ENCODE measurements at regions not wholly inside any gene's neighbourhood (a gene's known extent, or its start where the extent isn't known, plus 50 kb on each side); places are given as distances from the start of the nearest gene placed in this dataset.
A peak's percentile ranks its signal among the peaks of the same experiment; 100 is the strongest.
"Not testable (repeated sequence)": the region's sequence is repeated elsewhere in the genome, so short reads cannot be mapped to it uniquely, and the experiment has no call there.

DNA sequence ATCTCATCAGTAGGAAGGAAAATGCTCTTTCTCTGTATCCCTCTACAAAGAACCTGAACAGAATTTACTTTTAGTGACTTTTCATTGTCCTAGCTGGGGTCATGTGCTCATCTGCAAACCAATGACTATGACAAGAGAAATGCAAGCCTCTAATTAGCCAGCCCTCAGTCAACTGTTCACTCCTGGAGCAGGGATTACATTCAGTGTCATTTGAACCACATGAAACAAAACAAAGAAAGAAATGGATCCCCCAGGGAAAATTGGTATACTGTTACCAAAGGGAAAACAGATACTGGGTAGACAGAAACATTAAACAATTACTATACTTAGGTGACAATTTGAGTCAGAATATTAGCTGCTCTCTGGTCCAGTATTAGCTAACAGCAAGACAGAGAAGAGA is 173.6 kb downstream of the RCHY1 start:
- Histone ChIP-seq H3K4me1 (no peaks in the 10 kb centered on the region), H3K27ac (no peak overlapping the region), H3K9me3 (no peaks in the 10 kb centered on the region), H3K4me3 (no peak overlapping the region), H3K27me3 (no peaks in the 10 kb centered on the region), H3K36me3 (no peaks in the 10 kb centered on the region)
- TF ChIP-seq, protein P1, sequence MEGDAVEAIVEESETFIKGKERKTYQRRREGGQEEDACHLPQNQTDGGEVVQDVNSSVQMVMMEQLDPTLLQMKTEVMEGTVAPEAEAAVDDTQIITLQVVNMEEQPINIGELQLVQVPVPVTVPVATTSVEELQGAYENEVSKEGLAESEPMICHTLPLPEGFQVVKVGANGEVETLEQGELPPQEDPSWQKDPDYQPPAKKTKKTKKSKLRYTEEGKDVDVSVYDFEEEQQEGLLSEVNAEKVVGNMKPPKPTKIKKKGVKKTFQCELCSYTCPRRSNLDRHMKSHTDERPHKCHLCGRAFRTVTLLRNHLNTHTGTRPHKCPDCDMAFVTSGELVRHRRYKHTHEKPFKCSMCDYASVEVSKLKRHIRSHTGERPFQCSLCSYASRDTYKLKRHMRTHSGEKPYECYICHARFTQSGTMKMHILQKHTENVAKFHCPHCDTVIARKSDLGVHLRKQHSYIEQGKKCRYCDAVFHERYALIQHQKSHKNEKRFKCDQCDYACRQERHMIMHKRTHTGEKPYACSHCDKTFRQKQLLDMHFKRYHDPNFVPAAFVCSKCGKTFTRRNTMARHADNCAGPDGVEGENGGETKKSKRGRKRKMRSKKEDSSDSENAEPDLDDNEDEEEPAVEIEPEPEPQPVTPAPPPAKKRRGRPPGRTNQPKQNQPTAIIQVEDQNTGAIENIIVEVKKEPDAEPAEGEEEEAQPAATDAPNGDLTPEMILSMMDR (IDR thresholded peaks at IDR 0.05), result no peak
- no peak for TF ChIP-seq POLR2A (IDR thresholded peaks at IDR 0.05)
- intact Hi-C loops (cut with DNase I), result no loop called here
- no peak for DNase-seq

DNA sequence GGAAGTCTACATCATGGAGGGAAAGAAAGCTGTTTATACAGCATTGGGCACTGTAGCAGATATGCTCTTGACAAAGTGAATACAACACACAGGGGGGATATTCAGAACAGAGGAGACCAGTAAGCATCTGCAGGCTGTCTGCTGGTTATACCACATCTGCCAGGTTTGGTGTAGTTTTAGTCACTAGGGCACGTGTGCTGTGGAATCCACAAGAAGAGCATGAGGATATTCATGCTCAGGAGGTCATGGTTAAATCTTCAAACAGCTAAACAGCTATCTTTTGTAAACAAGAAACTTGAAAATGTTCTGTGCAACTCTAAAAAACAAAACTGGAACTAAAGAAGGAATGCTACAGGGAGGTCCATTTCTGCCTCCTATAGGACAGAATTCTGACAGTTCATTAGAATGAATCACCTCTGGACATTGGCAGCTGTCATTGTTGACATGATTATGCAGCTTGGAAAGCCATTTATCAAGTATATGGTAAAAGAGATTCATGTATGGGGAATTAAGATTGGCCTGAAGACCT is 175.8 kb downstream of the RCHY1 start:
- Histone ChIP-seq H3K27ac (no peak overlapping the region), H3K9me3 (no peaks in the 10 kb centered on the region), H3K36me3 (no peaks in the 10 kb centered on the region), H3K4me1 (no peaks in the 10 kb centered on the region), H3K27me3 (no peaks in the 10 kb centered on the region), H3K4me3 (no peak overlapping the region)
- DNase-seq, result no peak
- WGBS, 2 donors, result 24 to 50% methylated on average over 1 of the region's 1 CpG
- intact Hi-C loops (cut with DNase I), result no loop called here
- TF ChIP-seq, protein P1 (IDR thresholded peaks at IDR 0.05), result no peak
- TF ChIP-seq POLR2A (IDR thresholded peaks at IDR 0.05), result no peak

DNA sequence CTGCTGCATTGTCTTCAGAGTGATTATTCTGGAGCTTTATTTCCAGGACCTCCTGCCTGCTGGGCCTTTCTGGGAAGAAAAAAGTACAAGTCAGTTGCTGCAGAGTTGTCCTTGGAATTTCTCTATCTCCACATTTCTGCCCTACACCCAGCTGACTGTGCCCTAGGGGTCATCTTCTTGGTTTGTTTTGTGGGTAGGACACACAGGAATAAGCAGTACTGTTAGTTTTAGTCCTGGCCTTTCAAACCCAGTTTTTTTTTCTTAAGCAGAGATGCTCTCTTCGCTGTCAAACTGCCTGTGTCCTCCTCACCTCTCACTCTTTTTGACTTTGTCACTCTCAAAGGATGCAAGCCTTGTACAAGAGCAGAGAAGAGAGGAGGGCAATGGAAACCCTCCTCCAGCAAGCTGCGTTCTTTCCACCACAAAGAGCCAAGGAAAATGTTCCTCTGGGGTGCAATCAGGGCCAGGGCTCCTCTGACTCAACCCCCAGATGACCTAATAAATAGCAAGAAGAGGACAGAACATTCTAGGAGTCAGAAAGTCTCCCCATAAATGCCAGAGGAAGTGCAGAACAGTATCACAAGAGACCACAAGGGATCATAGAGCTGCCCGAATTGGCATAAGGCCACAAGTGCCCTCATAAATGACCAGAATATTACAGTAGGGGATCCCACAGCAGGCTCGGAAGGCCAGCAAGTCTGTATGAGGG is 186.2 kb downstream of the RCHY1 start:
- peak overlapping the region in 3 of 4 donors; percentile 25 to 56 (median 49) for H3K27ac ChIP-seq
- no peaks in the 10 kb centered on the region for H3K36me3 ChIP-seq
- no peaks in the 10 kb centered on the region for H3K27me3 ChIP-seq
- TF ChIP-seq, protein P1 (IDR thresholded peaks at IDR 0.05), result no peak
- no peak for TF ChIP-seq POLR2A (IDR thresholded peaks at IDR 0.05)
- peaks cover 0 to 7% (median 0%) of the 10 kb centered on the region in 3 donors for H3K4me1 ChIP-seq
- H3K4me3 ChIP-seq, result no peak overlapping the region
- no peak for DNase-seq
- H3K9me3 ChIP-seq, result peaks cover 0 to 3% (median 0%) of the 10 kb centered on the region in 3 donors
- 65 to 71% methylated on average over 4 of the region's 4 CpGs for WGBS, 2 donors
- intact Hi-C loops (cut with DNase I), result no loop called here

DNA sequence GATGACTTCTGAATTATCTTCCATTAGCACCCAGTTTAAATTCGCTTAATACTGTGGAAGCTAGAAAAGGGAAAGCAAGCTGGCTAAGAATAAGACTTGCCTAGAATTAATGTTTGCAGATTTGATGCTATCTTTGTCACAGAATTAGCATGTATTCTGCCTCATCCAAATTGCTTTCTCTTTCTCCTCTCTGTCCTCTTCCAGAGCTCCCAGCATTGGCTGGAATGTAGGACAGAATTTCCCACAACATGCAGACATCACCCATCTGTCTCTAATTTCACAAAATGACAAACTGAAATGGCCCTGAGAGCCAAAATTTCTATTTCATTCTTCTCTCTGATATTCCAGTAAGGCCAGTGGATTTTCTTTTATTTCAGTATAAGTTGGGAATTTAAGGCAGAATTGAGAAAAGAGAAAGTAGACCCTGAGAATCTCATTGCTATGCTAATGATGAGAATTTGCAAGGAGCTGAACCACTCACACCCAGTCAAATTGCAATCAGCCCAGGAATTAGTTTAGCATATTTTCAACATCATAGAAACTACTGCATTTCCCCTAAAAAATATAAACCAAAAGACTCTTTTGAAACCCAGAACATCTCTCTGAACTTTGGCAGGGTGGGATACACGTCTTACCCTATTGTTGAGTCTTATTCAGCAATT is 188.8 kb downstream of the RCHY1 start:
- Histone ChIP-seq H3K27ac (peak overlapping the region in 2 of 4 donors; percentile 39 to 54), H3K27me3 (no peaks in the 10 kb centered on the region), H3K4me3 (no peak overlapping the region), H3K9me3 (no peaks in the 10 kb centered on the region), H3K4me1 (peaks cover 0 to 7% (median 0%) of the 10 kb centered on the region in 3 donors), H3K36me3 (no peaks in the 10 kb centered on the region)
- intact Hi-C loops (cut with DNase I), result no loop called here
- TF ChIP-seq, protein P1 (IDR thresholded peaks at IDR 0.05), result no peak
- no peak for TF ChIP-seq POLR2A (IDR thresholded peaks at IDR 0.05)
- DNase-seq, result no peak
- 54 to 63% methylated on average over 2 of the region's 2 CpGs for WGBS, 2 donors

DNA sequence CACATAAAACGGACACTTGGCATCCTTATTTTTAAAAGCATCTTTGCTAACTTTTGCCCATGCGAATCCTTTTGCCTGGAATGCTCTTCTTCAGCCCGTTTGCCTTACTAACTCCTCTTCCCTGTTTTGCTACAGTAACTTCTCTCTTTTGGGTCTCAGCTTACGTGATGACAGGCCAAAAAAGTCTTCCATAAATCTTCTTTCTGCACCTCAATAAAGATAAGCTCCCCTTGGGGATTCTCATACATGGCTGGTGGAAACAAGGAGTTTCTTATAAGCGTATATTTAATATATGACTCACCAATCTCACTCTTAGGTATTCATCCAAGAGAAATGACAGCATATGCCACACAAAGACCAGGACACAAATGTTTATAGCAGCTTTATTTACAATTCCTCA is 192.7 kb downstream of the RCHY1 start:
- 59 to 68% methylated on average over 5 of the region's 5 CpGs for WGBS, 2 donors
- no peaks in the 10 kb centered on the region for H3K27me3 ChIP-seq
- H3K4me1 ChIP-seq, result no peaks in the 10 kb centered on the region
- intact Hi-C loops (cut with DNase I), result no loop called here
- no peaks in the 10 kb centered on the region for H3K9me3 ChIP-seq
- H3K27ac ChIP-seq, result no peak overlapping the region
- no peaks in the 10 kb centered on the region for H3K36me3 ChIP-seq
- DNase-seq, result no peak
- no peak overlapping the region for H3K4me3 ChIP-seq
- no peak for TF ChIP-seq POLR2A (IDR thresholded peaks at IDR 0.05)
- TF ChIP-seq, protein P1 (IDR thresholded peaks at IDR 0.05), result no peak

DNA sequence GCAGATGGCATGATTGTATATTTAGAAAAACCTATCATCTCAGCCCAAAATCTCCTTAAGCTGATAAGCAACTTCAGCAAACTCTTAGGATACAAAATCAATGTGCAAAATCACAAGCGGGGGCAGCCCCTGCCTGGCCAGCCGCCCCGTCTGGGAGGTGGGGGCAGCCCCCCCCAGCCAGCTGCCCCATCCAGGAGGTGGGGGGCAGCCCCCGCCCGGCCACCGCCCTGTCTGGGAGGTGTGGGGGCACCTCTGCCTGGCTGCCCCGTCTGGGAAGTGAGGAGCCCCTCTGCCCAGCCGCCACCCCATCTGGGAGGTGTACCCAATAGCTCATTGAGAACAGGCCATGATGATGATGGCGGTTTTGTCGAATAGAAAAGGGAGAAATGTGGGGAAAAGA is 196.6 kb downstream of the RCHY1 start:
- H3K9me3 ChIP-seq; H3K27ac ChIP-seq; DNase-seq; H3K4me3 ChIP-seq; H3K36me3 ChIP-seq; H3K4me1 ChIP-seq; H3K27me3 ChIP-seq; intact Hi-C loops (cut with DNase I): not testable (repeated sequence)
- WGBS, 2 donors, result 69 to 90% methylated on average over 3 to 5 of the region's 10 CpGs

Measured in esophagus squamous epithelium (tissue), 5 donors.